DOHH2 (cell line): ENCODE measurements at regions not wholly inside any gene's neighbourhood (a gene's known extent, or its start where the extent isn't known, plus 50 kb on each side); places are given as distances from the start of the nearest gene placed in this dataset.

Experiments
- CTCF ChIP-seq: fragments of 200-600 bp; sonication (generic); IDR thresholded peaks from one replicate; pipeline ENCODE4 v1.5.1; 2014; ENCODE audit warnings: antibody characterized with exemption, mild to moderate bottlenecking, low read depth, low read length; ENCODE audit not compliant: poor library complexity, severe bottlenecking
- EZH2phosphoT487 ChIP-seq: fragments of 200-600 bp; sonication (generic); IDR thresholded peaks from 2 replicates; pipeline ENCODE4 v1.6.1; 2017; ENCODE audit warnings: borderline replicate concordance, mild to moderate bottlenecking, antibody characterized with exemption, low read length, moderate library complexity, mixed read lengths

- TF ChIP-seq CTCF (no peak), EZH2phosphoT487 (no peak)
Measured at GRCh38 chr3:130831719-130832400, 62.0 kb upstream of the ATP2C1 start.
